ENCODE measurements at regions not wholly inside any gene's neighbourhood (a gene's known extent, or its start where the extent isn't known, plus 50 kb on each side); places are given as distances from the start of the nearest gene placed in this dataset.

DNA sequence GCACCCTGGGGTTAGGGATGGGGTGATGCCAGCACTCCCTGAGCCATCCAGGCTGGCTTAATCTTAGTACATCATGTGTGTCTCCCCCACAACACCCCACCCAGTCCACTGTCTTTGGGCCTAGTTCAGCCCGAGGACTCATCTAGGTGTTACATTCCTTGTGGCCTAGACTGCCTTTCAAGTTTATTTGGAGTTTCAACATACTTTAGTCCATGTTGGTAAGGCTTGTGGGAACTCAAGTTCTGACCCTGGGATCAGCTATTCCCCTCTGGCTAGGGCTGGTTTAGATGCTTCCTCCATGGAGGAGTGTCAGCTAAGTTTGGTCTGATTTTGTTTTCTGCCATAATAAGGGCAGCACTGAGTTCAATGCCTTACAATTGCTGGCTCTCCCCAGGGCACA lies 302.4 kb downstream of the SMARCA2 start:
- no peak for DNase-seq

DNA sequence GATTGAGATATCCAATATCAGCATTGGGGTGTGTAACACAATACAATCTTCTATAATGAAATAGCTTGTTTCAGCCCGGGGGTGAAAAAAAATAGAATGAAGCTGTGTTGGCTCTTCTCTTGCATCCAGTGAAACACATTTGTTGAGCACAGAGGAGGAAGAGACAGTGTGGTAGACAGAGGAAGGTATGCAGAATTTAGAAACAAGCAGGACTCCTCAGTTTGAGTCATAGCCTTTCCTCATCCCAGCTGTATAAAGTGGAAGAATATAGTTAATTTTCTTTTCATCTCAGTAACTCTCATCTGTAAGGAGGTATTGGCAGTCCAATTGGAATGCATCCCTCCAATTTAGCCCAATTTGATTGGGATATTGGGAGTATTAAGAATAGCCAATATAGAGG lies 302.2 kb upstream of the VLDLR start:
- no peak for DNase-seq

DNA sequence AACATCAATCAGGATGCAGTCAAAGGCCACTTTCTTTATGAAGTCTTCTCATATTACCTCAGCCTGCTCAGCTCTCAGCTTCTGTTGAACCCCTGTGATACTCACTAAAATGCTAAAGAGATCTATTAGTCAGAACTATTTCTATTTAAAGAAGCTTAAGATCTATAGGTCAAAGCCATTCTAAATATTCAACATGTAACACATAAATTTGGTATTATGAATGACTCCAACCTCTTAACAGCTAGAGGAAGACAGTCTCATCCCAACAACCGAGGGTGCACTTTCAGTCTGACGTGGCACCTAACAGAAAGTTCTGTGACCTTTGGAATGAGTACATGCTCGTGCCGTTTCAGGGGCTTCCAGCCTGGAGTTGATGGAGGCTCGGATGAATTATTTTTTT lies 301.5 kb upstream of the VLDLR start:
- DNase-seq = no peak

DNA sequence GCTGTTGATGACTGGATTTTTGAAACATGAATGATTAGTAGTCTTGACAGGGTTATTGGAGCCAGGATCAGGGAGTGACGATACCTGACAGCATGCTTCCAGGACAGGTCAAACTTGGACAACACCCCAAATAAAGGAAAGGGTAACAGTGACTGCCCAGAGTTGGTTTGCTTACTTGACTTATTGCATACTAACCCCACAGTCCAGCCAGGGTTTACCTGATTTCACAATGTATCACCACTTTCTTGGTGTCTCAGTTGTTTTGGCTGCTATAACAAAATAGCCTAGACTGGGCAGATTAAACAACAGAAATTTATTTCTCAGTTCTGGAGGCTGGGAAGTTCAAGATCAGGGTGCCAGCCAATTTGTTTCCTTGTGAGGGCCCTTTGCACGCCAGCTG lies 301.0 kb upstream of the VLDLR start:
- no peak for DNase-seq

DNA sequence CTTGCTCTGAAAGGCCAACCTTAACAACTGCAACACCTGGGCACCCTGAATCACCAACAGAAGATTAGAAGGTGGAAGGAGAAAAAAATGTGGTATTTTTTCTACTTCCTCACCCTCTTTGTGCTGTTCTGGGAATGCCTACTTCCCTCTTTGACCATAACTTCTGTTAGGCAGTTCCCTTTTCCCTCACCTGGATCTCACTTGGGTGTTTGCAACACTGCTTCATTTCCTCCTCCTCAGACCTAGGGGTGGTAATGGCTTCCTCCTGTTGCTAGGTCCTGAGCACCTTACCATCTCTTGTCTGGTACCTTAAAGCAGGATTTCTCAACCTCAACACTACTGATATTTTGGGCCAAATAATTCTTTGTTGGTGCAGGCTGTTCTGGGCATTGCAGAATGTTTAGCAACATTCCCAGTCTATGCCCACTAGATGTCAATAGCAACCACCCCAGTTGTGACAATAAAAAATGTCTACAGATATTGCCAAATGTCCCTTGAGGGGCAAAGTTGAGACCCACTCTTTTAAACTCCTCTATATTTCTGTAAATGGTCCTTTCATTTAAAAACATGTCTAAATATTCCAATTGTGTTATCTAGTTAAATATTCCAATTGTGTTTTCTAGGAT lies 300.0 kb upstream of the VLDLR start:
- no peak for DNase-seq

DNA sequence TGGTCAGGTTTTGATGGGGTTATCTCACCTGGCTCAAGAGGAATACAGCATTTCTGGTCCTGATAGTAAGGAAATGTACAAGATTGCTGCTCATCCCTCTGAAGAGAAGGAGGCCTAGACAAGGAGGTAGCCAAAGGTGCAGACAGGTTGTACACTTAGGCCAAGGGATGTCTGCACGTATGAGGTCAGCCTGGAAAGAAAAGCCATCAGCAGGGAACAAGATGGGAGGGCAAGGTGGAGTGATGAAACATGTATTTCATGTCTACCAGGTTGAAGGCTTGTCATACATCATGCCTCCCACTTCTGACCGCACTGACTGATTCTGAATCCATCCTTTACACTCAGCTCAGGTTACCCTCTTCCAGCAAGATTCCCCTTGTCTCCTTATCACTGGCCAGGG lies 296.8 kb upstream of the VLDLR start:
- DNase-seq = no peak

DNA sequence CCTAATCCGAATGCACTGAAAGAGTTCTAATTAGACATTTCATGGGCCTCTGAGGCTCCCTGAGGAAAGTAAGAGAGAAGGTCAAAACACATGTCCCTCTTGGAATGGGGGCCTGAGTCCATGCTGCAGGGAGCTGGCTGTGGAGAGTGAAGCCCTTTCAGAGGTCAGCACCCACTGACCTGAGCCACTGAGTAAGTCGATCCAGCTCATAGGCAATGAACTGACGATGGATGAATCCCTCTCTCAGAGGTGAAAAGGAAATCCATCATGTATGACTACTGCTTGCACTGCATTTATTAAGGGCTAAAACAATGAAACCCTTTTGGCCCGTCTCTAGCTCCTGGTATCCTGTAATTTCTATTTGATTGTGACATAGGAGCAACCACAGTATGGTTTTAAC lies 288.9 kb upstream of the VLDLR start:
- DNase-seq = no peak

DNA sequence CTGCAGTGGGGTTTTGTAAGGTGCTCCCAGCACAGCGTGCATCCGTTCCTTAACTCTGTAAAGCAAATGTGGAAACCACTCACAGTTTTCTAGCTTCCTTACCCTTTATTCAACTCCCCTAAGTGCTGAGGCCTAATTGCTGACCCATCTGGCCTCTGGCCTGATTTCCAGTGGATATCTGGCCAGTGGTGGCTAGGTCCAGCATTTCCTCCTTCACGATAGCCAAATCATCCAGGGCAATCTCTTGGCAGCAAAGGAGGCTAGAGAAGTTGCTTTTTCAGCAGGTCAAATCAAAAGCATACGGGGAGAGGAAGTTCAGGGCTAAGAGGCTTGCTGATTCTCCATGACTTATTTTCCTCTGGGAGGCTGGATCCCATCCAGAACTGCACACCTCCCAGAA lies 286.3 kb upstream of the VLDLR start:
- no peak for DNase-seq

DNA sequence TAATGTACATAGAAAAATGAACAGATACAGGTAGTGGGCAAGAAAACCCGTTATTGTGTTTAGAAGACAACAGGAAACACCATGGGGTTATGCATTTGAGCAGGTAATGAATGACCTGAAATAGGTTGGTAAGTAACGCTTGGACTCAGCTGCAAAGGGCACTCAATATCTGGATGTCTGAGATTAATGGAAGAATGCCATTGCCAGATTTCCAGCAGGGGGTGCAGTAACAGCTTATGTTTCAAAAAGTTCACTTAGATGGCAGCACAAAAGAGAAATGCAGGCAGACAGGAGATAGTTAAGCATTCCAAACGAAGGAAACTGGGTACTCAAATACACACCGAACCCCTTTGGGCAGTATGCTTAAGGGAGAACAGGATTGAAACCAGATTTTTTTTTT lies 285.5 kb upstream of the VLDLR start:
- no peak for DNase-seq

DNA sequence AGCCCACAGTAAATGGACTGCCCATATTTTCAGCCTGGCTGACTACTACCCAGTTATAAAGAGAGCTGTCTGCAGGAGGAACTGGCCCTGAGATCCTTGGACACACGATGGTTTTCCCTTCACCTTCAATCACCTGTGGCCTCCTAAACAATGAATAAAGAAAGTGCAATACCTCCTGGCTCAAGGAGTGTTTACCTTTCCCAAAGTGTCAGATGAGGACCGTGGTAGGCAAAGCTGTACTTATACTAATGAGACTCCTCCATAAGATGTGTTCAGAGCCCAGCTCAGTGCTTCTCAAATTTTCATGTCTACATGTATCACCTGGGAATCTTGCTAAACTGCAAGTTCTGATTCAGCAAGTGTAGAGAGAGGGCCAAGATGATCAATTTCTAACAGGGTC lies 284.5 kb upstream of the VLDLR start:
- no peak for DNase-seq

DNA sequence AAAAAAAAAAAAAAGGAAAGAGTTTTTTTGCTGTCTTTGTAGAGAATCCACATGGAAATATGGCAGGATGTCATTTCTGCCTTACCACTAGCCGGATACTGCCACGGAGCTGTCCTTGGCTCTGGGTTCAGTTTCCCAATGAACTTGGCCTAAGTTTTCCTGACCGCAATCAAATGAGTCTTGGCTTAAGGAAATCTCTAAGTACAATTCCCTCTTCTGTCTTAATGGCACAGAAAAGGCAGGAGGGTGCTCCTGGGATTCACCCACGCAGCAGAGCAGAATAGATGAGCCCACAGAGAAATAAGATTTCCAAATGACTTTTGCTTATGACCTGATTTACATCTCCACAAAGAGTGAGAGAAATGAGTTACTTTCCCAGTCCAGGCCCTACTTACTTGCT lies 284.0 kb upstream of the VLDLR start:
- no peak for DNase-seq

DNA sequence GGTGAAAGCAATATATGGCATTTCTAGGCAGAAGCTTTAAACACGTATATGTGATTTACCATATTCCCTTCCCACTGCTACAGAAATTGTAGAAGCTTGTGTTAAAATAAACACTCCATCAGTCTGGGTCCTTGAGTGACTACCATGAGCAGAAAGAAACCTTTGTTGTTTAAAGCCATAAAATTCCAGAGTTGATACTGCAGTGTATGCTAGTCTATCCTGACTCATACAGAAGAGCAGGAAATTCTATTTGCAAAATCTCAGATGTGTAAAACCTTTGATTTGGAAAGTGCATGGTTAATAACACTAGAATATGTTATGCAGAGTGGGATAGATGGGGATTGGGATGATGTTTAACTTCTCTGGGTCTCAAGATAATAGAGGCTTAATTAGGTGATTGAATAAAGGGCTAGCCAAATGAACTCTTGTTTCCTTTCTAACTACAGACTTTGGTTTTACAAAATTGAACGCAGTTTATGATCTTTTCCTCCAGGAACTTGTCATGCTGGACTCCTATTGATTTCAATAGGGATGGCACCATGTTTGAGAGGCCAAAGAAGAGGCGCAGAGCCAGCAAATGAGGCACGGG lies 282.7 kb upstream of the VLDLR start:
- DNase-seq = no peak

DNA sequence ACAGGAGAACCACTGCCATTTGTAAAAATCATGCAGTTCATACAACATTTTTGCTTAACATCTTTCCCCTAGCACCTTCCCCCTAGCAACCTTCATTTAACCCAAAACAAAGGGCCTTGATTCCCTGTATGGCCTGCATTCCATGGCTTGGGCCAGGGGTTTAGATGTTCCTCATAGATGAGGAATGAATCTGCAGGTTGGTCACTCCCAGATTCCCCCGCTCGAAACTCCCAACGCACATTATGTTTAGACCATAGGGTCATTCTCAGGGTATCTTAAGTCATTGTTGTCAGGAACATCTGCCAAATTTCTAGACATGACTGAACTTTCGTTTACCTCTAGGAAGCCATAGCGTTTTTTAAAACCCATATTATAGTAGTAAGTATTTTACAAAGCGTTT lies 282.2 kb upstream of the VLDLR start:
- DNase-seq = no peak

DNA sequence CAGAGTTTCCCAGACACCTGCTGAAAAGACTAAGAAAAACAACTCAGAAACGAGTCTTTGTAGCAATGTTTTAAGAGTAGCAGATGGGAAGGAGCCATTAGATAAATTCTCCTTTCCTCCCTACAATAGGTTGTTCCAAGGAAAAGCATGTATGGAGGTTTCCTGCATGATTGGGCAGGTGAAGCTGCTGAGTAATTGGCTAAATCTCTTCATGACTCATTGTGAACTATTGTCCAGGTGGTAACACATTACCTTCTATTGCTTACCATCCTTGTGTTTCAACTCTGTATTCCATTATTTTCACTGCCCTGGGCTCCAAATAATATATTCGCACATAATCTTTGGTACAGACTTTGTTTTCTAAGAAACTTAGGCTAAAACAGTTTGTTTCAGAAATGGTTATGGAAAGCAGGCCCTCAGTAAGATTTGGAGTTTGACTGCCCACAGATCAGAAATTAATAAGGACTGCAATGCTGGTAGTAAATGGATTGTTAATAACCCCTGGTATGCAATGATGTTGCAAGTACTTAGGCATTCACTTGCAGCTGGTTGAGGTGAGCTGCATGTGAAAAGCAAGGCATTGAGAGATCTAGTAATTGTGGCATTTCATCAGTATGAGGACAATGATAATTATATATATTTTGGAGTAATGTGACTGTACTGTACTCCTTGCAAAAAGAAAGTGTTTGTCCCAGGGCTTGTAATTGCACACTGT lies 281.4 kb upstream of the VLDLR start:
- no peak for DNase-seq

DNA sequence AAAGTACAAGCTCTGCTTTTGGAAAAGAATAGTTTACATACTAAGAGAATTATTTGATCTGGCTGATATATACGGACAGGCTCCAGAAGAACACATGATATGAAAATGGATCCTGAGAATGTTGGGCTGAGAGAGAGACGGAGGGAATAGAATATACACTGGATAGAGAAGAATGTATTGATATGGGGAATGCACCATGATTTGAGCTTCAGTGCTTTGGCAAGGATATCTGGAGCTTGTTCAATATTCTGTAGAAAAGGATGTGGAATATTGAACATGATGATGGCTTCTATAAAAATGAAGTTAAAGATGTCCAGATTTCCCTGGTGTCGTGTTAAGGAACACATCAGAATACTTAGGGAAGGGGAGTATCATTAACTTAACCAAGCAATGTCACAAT lies 280.5 kb upstream of the VLDLR start:
- no peak for DNase-seq

DNA sequence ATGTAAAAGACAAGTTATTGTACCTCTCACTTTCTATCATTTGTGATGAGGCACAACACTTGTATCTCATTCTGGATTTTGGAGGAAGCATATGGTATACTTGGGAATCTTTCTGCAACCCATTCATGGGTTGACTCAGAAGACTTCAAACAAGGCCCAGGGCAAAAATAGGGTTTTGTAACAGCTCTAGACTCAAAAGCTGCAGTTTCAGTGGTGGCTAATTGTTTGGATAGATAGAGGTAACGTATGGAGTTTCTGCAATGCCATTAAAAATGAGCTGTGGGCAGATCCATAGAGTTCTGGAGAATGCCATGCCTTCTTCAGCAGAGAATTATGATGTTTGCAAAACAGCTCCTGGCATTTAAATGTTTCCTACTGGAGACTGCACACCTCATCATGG lies 279.6 kb upstream of the VLDLR start:
- DNase-seq = no peak

DNA sequence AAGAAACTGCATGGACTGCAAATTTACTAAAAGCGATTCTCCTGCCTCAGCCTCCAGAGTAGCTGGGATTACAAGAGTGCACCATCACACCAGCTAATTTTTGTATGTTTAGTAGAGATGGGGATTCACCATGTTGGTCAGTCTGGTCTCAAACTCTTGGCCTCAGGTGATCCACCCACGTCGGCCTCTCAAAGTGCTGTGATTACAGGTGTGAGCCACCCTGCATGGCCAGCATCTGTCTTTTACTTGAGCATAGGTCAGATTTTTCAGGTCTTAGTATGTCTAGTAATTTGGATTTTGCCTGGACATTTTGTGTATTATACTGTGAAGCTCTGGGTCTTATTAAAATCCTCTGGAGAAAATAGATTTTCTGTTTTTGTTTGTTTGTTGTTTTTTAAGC lies 277.8 kb upstream of the VLDLR start:
- no peak for DNase-seq

DNA sequence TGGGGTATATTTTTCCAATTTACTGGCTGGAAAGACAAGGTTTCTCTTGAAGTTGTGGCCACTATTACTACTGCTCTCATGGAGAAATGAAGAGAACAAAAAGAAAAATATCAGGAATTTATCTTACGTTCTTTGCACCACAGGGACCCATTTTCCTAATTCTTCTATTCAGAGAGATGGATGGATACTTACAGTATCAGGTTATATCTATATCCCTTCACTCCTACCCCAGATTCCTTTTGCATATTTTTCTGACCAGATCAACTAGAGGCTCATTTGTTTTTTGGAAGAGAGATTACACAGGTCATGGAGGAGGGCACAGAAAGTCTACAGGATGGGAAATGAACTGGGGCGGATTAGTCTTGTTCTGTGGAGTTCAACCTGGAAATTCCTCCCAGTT lies 277.2 kb upstream of the VLDLR start:
- DNase-seq = no peak

DNA sequence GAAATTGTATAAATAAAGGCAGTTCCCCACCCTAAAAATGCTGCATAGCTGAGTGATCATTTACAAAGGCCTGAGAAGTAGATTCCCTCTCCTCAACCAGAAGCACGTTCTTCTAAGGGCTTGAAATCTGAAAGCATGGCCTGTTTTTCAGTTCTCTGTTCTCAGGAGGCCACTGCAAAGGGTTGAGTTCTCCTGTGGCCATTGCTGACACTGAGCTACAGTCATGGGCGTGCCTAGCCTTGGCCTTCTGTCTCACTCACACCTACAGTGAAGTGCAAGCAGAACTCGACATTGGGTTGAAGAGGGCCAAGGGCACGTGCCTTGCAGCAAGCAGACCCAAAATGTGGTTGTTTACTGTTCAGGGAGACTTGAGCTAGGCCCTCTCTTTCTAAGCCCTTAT lies 276.6 kb upstream of the VLDLR start:
- no peak for DNase-seq

DNA sequence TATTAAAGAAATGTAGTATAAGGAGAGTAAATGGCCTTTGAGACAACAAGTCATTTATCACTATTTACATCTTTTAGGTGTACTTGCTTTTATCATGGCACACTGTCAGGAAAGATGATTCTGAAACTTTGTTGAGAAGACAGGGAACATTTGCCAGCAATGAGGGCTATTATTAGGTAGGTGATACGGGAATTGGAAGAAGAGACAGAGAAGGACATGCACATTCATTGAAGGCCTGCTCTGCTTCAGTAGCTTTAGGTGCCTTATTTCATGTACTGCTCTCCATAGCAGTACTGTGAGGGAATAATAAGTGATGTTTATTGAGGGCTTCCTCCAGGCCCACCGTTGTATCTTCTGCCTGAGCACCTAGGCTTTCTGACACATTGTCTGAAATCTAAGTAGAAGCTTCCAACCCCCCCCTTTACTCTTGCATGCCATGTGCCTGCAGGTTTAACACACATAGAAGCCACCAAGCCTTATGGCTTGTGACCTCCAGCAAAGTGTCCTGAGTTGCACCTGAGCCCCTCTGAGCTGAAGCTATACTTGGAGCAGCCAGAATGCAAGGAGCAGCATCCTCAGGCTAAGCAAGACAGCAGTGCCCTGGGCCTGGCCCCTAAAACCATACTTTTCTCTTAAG lies 275.2 kb upstream of the VLDLR start:
- no peak for DNase-seq

DNA sequence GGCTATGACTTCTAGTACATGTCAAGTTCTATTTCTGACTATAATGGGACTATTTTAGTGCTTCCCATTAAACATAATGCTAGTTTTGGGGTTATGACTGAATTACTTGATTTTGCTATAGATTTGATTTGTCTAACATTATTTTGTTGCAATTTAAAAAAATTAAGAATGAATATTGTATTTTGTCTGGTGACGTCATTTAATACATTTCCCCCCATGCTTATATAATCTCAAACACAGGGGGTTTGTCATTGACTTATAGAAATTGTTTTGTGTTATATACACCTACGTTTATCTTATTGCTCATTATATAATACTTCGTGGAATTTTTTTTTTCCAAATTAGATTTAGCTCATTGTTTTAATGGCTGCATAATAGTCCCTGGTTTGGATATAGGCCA lies 270.3 kb upstream of the VLDLR start:
- DNase-seq = no peak

DNA sequence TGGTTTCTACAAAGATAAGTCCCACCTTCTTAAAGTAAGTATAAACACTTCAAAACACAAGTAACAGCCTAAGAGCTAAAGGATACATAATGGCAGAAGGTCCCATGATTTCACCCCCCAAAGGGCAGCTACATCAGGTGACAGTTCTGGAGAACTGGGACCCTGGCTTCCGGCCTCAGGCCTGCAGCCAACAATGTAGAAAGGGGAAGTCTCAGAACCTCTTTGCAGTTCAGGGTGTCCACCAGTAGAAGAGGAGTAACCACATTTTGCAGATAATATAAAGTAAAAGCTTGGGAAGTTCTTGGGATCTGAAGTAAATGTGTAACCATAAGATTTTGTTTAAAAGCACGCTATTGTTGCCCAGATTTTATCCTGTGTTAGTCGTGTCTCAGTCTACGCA lies 267.4 kb upstream of the VLDLR start:
- DNase-seq = no peak

DNA sequence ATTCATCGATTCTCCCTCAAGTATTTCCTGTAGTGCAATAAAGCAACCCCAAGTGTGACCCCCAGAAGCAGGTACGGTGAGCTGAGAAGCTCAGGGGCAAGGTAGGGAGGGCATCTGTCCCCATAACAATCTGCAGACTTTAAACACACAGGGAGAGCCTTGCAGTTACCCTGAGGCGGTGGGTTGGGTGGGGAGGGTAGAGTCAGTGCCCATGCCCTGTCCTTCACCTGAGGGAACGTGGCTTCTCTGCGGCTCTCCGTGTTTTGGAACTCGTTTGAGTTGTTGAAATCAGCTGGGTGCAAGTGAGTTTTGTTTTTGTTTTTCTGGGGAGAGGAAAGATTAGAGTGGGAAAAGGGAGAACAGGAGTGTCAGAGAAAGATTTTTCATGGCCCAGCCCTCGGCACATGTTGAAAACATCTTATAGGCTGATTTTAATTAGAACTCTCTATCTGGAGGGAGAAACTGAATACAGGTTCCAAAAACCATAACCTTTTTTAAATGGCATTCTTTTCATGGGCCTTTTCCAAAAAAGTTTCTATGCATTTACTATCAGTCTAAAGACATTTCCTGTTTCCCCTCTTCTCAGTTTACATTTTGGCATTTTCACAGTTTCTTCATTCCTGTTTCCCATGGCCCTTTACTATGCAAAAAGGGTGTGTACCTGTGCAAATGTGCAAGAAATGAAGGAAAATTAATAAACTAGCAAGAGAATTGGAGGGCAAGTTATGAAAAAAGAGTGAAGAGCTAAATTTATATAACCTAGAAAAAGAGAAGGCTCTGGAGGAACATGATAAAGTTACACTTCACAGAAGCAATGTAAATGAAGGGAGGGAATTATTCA lies 266.5 kb upstream of the VLDLR start:
- DNase-seq = peak; percentile 34
